Caco-2 (cell line): ENCODE measurements at regions not wholly inside any gene's neighbourhood (a gene's known extent, or its start where the extent isn't known, plus 50 kb on each side); places are given as distances from the start of the nearest gene placed in this dataset.

Source experiments
- BruUV-seq: library from RNA; stranded (reverse); fragments of 400-500 nt; replicated peaks from 2 replicates; lab custom pipeline; 2021; lab: Mats Ljungman, UMichigan
- CTCF ChIA-PET: fragments of 300-600 bp; sonication (Branson Sonifier 250); formaldehyde crosslinking; loops from one replicate; lab custom pipeline; 2022; ENCODE audit warnings: antibody characterized with exemption; lab: Charles Lee
- POLR2A ChIA-PET: fragments of 300-600 bp; sonication (Branson Sonifier 250); formaldehyde crosslinking; loops from one replicate; lab custom pipeline; 2022; ENCODE audit warnings: antibody characterized with exemption; lab: Charles Lee
- DNase-seq, 2 experiments: peaks; one replicate each; pipeline versions ENCODE4 v3.0.0 to v3.0.0-alpha.2; 2020 to 2022
- H3K27me3 ChIP-seq: replicated peaks from 2 replicates; pipeline ENCODE4 v1.6.0; 2011; ENCODE audit warnings: low read length; ENCODE audit not compliant: control insufficient read depth, insufficient read depth
- H3K36me3 ChIP-seq: 2 replicates; pipeline ENCODE4 v1.5.1; 2011; ENCODE audit warnings: low read length; ENCODE audit not compliant: control insufficient read depth, insufficient read depth
- H3K4me1 ChIP-seq: fragments of 250-450 bp; sonication (Bioruptor Pico); 2 replicates; pipeline ENCODE4 v1.5.1; 2020; ENCODE audit warnings: mild to moderate bottlenecking
- H3K4me3 ChIP-seq: 2 replicates; pipeline ENCODE4 v1.5.1; 2011; ENCODE audit warnings: low read depth, mild to moderate bottlenecking, control low read depth, low read length
- H3K9me3 ChIP-seq: fragments of 250-450 bp; sonication (Bioruptor Pico); 2 replicates; pipeline ENCODE4 v1.5.1; 2020; ENCODE audit warnings: mild to moderate bottlenecking, moderate library complexity
- H3K27ac Mint-ChIP-seq: one replicate; pipeline ENCODE4 v1.8.0; 2022; ENCODE audit warnings: mixed read lengths; ENCODE audit not compliant: unreplicated experiment
- H3K27me3 Mint-ChIP-seq: one replicate; pipeline ENCODE4 v1.8.0; 2022; ENCODE audit warnings: mixed read lengths; ENCODE audit not compliant: insufficient read depth, unreplicated experiment
- H3K36me3 Mint-ChIP-seq: one replicate; pipeline ENCODE4 v1.8.0; 2022; ENCODE audit warnings: mild to moderate bottlenecking, mixed read lengths; ENCODE audit not compliant: insufficient read depth, unreplicated experiment
- H3K4me1 Mint-ChIP-seq: one replicate; pipeline ENCODE4 v1.8.0; 2022; ENCODE audit warnings: low read depth, mixed read lengths; ENCODE audit not compliant: unreplicated experiment
- H3K4me3 Mint-ChIP-seq: one replicate; pipeline ENCODE4 v1.8.0; 2022; ENCODE audit warnings: mild to moderate bottlenecking, moderate library complexity, mixed read lengths; ENCODE audit not compliant: unreplicated experiment
- H3K9me3 Mint-ChIP-seq: one replicate; pipeline ENCODE4 v1.8.0; 2022; ENCODE audit warnings: mixed read lengths; ENCODE audit not compliant: unreplicated experiment
- intact Hi-C: fragments of 100-400 bp; cut with micrococcal nuclease; formaldehyde crosslinking; loops from one replicate; pipeline ENCODE4 v1.10.0; 2022; ENCODE audit not compliant: unreplicated experiment
- TF ChIP-seq, protein P1 (sequence below), 2 experiments: fragments of 200-600 bp in 1 of 2; IDR thresholded peaks; 1 replicate in 1 of 2; 2 replicates in 1 of 2; pipeline versions ENCODE4 v1.5.1 to v1.8.0; 2011 to 2022; ENCODE audit warnings: antibody characterized with exemption in 1 of 2, control low read depth in 1 of 2, inconsistent platforms in 1 of 2, low read depth in 1 of 2, low read length in 1 of 2, mild to moderate bottlenecking in 1 of 2, moderate library complexity in 1 of 2; ENCODE audit not compliant: insufficient read depth in 1 of 2, severe bottlenecking in 1 of 2, unreplicated experiment in 1 of 2

DNA sequence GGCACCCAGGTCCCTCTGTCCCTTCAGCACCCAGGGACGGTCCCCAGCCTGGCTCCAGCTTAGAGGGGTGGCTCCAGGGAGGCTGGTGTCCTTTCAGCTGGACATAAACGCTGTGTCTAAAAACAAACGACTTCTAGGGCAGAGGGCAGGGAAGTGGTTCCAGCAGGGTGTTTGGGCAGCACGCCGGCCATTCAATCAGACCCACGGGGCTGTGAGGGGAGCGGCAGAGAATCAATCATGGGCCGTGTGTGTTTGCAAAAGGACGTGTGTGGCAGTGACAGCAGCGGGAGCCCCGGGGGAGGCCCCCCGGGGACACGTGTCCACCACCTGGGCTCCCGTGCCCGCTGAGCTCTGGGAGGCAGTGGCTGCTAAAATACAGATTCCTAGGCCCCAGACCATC, 127.7 kb downstream of the MN1 start:
- H3K4me1 ChIP-seq = peaks cover 26% of the 10 kb centered on the region
- H3K9me3 Mint-ChIP-seq = no peaks in the 10 kb centered on the region
- 0 out of 2 replicates have a peak, but pooled peaks cover 3% of the 10 kb centered on the region for H3K9me3 ChIP-seq
- H3K4me3 ChIP-seq = no peak overlapping the region
- no peaks in the 10 kb centered on the region for H3K27me3 ChIP-seq
- no TSS peak for BruUV-seq
- H3K4me3 Mint-ChIP-seq = no peak overlapping the region
- H3K27ac Mint-ChIP-seq = no peak overlapping the region
- intact Hi-C loops = no loop called here
- TF ChIP-seq, protein P1, sequence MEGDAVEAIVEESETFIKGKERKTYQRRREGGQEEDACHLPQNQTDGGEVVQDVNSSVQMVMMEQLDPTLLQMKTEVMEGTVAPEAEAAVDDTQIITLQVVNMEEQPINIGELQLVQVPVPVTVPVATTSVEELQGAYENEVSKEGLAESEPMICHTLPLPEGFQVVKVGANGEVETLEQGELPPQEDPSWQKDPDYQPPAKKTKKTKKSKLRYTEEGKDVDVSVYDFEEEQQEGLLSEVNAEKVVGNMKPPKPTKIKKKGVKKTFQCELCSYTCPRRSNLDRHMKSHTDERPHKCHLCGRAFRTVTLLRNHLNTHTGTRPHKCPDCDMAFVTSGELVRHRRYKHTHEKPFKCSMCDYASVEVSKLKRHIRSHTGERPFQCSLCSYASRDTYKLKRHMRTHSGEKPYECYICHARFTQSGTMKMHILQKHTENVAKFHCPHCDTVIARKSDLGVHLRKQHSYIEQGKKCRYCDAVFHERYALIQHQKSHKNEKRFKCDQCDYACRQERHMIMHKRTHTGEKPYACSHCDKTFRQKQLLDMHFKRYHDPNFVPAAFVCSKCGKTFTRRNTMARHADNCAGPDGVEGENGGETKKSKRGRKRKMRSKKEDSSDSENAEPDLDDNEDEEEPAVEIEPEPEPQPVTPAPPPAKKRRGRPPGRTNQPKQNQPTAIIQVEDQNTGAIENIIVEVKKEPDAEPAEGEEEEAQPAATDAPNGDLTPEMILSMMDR (IDR thresholded peaks at IDR 0.05; ENCODE audit: insufficient read depth in 1 of 2, low read depth in 1 of 2, low read length in 1 of 2, severe bottlenecking in 1 of 2, unreplicated experiment in 1 of 2) = no peak
- no peaks in the 10 kb centered on the region for H3K36me3 Mint-ChIP-seq
- H3K36me3 ChIP-seq = no peaks in the 10 kb centered on the region
- CTCF ChIA-PET = no interaction called here
- no peak for DNase-seq
- no peaks in the 10 kb centered on the region for H3K27me3 Mint-ChIP-seq
- POLR2A ChIA-PET = no interaction called here
- H3K4me1 Mint-ChIP-seq = peaks cover 33% of the 10 kb centered on the region

- no TSS peak for BruUV-seq
- Mint-ChIP-seq H3K4me3 (no peak overlapping the region), H3K36me3 (no peaks in the 10 kb centered on the region), H3K4me1 (peaks cover 27% of the 10 kb centered on the region), H3K27me3 (no peaks in the 10 kb centered on the region), H3K9me3 (no peaks in the 10 kb centered on the region), H3K27ac (no peak overlapping the region)
- DNase-seq = no peak
- Histone ChIP-seq H3K9me3 (0 out of 2 replicates have a peak, but pooled peaks cover 3% of the 10 kb centered on the region), H3K4me3 (no peak overlapping the region), H3K4me1 (peaks cover 20% of the 10 kb centered on the region), H3K27me3 (no peaks in the 10 kb centered on the region), H3K36me3 (no peaks in the 10 kb centered on the region)
- TF ChIP-seq, protein P1 (IDR thresholded peaks at IDR 0.05; ENCODE audit: insufficient read depth in 1 of 2, low read depth in 1 of 2, low read length in 1 of 2, severe bottlenecking in 1 of 2, unreplicated experiment in 1 of 2) = no peak
- POLR2A ChIA-PET = no interaction called here
- CTCF ChIA-PET = no interaction called here
- intact Hi-C loops = no loop called here
Observed at GRCh38 chr22:27674261-27674923, 127.2 kb downstream of the MN1 start.

- POLR2A ChIA-PET = no interaction called here
- Mint-ChIP-seq H3K36me3 (no peaks in the 10 kb centered on the region), H3K4me1 (peaks cover 10% of the 10 kb centered on the region), H3K4me3 (no peak overlapping the region), H3K27ac (no peak overlapping the region), H3K27me3 (no peaks in the 10 kb centered on the region), H3K9me3 (no peaks in the 10 kb centered on the region)
- CTCF ChIA-PET = no interaction called here
- TF ChIP-seq, protein P1 (IDR thresholded peaks at IDR 0.05; ENCODE audit: insufficient read depth in 1 of 2, low read depth in 1 of 2, low read length in 1 of 2, severe bottlenecking in 1 of 2, unreplicated experiment in 1 of 2) = no peak
- intact Hi-C loops = no loop called here
- DNase-seq = no peak
- BruUV-seq = no TSS peak
- Histone ChIP-seq H3K4me3 (no peak overlapping the region), H3K9me3 (0 out of 2 replicates have a peak, but pooled peaks cover 3% of the 10 kb centered on the region), H3K36me3 (no peaks in the 10 kb centered on the region), H3K27me3 (no peaks in the 10 kb centered on the region), H3K4me1 (no peaks in the 10 kb centered on the region)
Observed at GRCh38 chr22:27676545-27677213, 124.9 kb downstream of the MN1 start.
